Fibroblast of lung (primary cell): ENCODE measurements at regions not wholly inside any gene's neighbourhood (a gene's known extent, or its start where the extent isn't known, plus 50 kb on each side); places are given as distances from the start of the nearest gene placed in this dataset.

ENCODE experiments used
- DNase-seq, 2 donors: peaks; one replicate each; pipeline versions ENCODE4 v3.0.0 to v3.0.0-alpha.2; 2010; ENCODE audit warnings: low read depth in 2 of 2
- H2AFZ ChIP-seq: 2 replicates; pipeline ENCODE4 v1.5.1; 2012; ENCODE audit warnings: low read length, control low read depth, inconsistent platforms
- H3K27ac ChIP-seq: 2 replicates; pipeline ENCODE4 v1.5.1; 2011; ENCODE audit warnings: low read length, control low read depth; ENCODE audit not compliant: insufficient read depth
- H3K27me3 ChIP-seq: 2 replicates; pipeline ENCODE4 v1.5.1; 2011; ENCODE audit warnings: mild to moderate bottlenecking, low read length; ENCODE audit not compliant: control insufficient read depth, insufficient read depth
- H3K36me3 ChIP-seq: 2 replicates; pipeline ENCODE4 v1.5.1; 2011; ENCODE audit warnings: low read length; ENCODE audit not compliant: control insufficient read depth, insufficient read depth
- H3K4me1 ChIP-seq: 2 replicates; pipeline ENCODE4 v1.5.1; 2011; ENCODE audit warnings: low read length; ENCODE audit not compliant: control insufficient read depth, insufficient read depth; ENCODE audit errors: extremely low read depth
- H3K4me2 ChIP-seq: 2 replicates; pipeline ENCODE4 v1.5.1; 2011; ENCODE audit warnings: low read length, control low read depth; ENCODE audit not compliant: insufficient read depth; ENCODE audit errors: extremely low read depth
- H3K4me3 ChIP-seq, 4 experiments: fragments of 200-600 bp in 1 of 4; sonication (generic) in 1 of 4; replicated peaks in 1 of 4; 2 replicates each; pipeline ENCODE4 v1.5.1; 2011 to 2016; ENCODE audit warnings: low read length in 4 of 4, low read depth in 3 of 4, mild to moderate bottlenecking in 3 of 4, control low read depth in 2 of 4, inconsistent platforms in 1 of 4, mixed read lengths in 1 of 4; ENCODE audit not compliant: insufficient read depth in 1 of 4; ENCODE audit errors: control extremely low read depth in 1 of 4
- H3K79me2 ChIP-seq: 2 replicates; pipeline ENCODE4 v1.5.1; 2012; ENCODE audit warnings: mild to moderate bottlenecking, low read length, inconsistent platforms; ENCODE audit not compliant: control insufficient read depth, insufficient read depth
- H3K9ac ChIP-seq: 2 replicates; pipeline ENCODE4 v1.5.1; 2011; ENCODE audit warnings: mild to moderate bottlenecking, low read length, control low read depth; ENCODE audit not compliant: insufficient read depth
- H3K9me3 ChIP-seq: 2 replicates; pipeline ENCODE4 v1.5.1; 2012; ENCODE audit warnings: low read depth, low read length; ENCODE audit not compliant: control insufficient read depth, insufficient read depth
- H4K20me1 ChIP-seq: 2 replicates; pipeline ENCODE4 v1.5.1; 2011; ENCODE audit warnings: low read length; ENCODE audit not compliant: control insufficient read depth, insufficient read depth; ENCODE audit errors: extremely low read depth
- CTCF ChIP-seq, 2 donors: IDR thresholded peaks in 1 of 2; conservative IDR thresholded peaks in 1 of 2; 1 replicate in 1 of 2; 2 replicates in 1 of 2; pipeline ENCODE4 v1.5.1; 2011 to 2012; ENCODE audit warnings: low read length in 2 of 2, control low read depth in 1 of 2, inconsistent platforms in 1 of 2, low read depth in 1 of 2, mild to moderate bottlenecking in 1 of 2
- EZH2 ChIP-seq: IDR thresholded peaks from 2 replicates; pipeline ENCODE4 v1.5.1; 2012; ENCODE audit warnings: low read length, control low read depth, mild to moderate bottlenecking; ENCODE audit errors: missing control alignments

GRCh38 chr1:189192741-189193520 lies 1284.7 kb downstream of the BRINP3 start:
- no peak overlapping the region for H3K4me3 ChIP-seq
- H3K9ac ChIP-seq = no peak overlapping the region
- no peaks in the 10 kb centered on the region for H3K9me3 ChIP-seq
- no peaks in the 10 kb centered on the region for H3K79me2 ChIP-seq
- H2AFZ ChIP-seq = no peak overlapping the region
- no peaks in the 10 kb centered on the region for H3K4me1 ChIP-seq
- H3K27ac ChIP-seq = no peak overlapping the region
- no peak overlapping the region for H3K4me2 ChIP-seq
- TF ChIP-seq EZH2 = no peak
- no peak for TF ChIP-seq CTCF (conservative IDR thresholded peaks at IDR 0.05 in 1 of 2, IDR thresholded peaks at IDR 0.05 in 1 of 2; ENCODE audit: low read depth in 1 of 2, low read length in 2 of 2)
- DNase-seq = no peak
- H3K36me3 ChIP-seq = no peaks in the 10 kb centered on the region
- H4K20me1 ChIP-seq = no peaks in the 10 kb centered on the region
- H3K27me3 ChIP-seq = no peaks in the 10 kb centered on the region

GRCh38 chr1:189205863-189206262 lies 1271.8 kb downstream of the BRINP3 start:
- peak; percentile 11 to 17 for DNase-seq
- Histone ChIP-seq H3K9me3 (no peaks in the 10 kb centered on the region), H4K20me1 (no peaks in the 10 kb centered on the region), H3K27me3 (no peaks in the 10 kb centered on the region), H3K27ac (no peak overlapping the region), H3K4me2 (no peak overlapping the region), H2AFZ (no peak overlapping the region), H3K4me1 (no peaks in the 10 kb centered on the region), H3K79me2 (no peaks in the 10 kb centered on the region), H3K36me3 (no peaks in the 10 kb centered on the region), H3K9ac (no peak overlapping the region), H3K4me3 (no peak overlapping the region)
- TF ChIP-seq CTCF (conservative IDR thresholded peaks at IDR 0.05 in 1 of 2, IDR thresholded peaks at IDR 0.05 in 1 of 2; ENCODE audit: low read depth in 1 of 2, low read length in 2 of 2) (no peak), EZH2 (no peak)

- DNase-seq = peak; percentile 3
- no peaks in the 10 kb centered on the region for H3K79me2 ChIP-seq
- H3K4me1 ChIP-seq = no peaks in the 10 kb centered on the region
- no peak overlapping the region for H2AFZ ChIP-seq
- TF ChIP-seq EZH2 = no peak
- no peak for TF ChIP-seq CTCF (conservative IDR thresholded peaks at IDR 0.05 in 1 of 2, IDR thresholded peaks at IDR 0.05 in 1 of 2; ENCODE audit: low read depth in 1 of 2, low read length in 2 of 2)
- no peak overlapping the region for H3K27ac ChIP-seq
- no peaks in the 10 kb centered on the region for H4K20me1 ChIP-seq
- no peaks in the 10 kb centered on the region for H3K36me3 ChIP-seq
- no peak overlapping the region for H3K4me2 ChIP-seq
- H3K27me3 ChIP-seq = no peaks in the 10 kb centered on the region
- H3K9ac ChIP-seq = no peak overlapping the region
- no peak overlapping the region for H3K4me3 ChIP-seq
- H3K9me3 ChIP-seq = no peaks in the 10 kb centered on the region
Measured at GRCh38 chr1:189206617-189207016, 1271.0 kb downstream of the BRINP3 start.
